Esophagus (tissue), 2 donors: ENCODE measurements at regions not wholly inside any gene's neighbourhood (a gene's known extent, or its start where the extent isn't known, plus 50 kb on each side); places are given as distances from the start of the nearest gene placed in this dataset.
"Not testable (repeated sequence)": the region's sequence is repeated elsewhere in the genome, so short reads cannot be mapped to it uniquely, and the experiment has no call there.

ENCODE experiments used
- H3K27ac ChIP-seq, 2 donors: one replicate each; pipeline ENCODE4 v1.5.1; 2013; ENCODE audit warnings: low read depth in 2 of 2, mild to moderate bottlenecking in 2 of 2, inconsistent platforms in 1 of 2, low read length in 1 of 2, moderate library complexity in 1 of 2
- H3K27me3 ChIP-seq, 2 donors: one replicate each; pipeline ENCODE4 v1.6.1; 2013; ENCODE audit warnings: low read length in 2 of 2, control low read depth in 1 of 2, mild to moderate bottlenecking in 1 of 2; ENCODE audit not compliant: insufficient read depth in 2 of 2, control insufficient read depth in 1 of 2
- H3K36me3 ChIP-seq, 2 donors: one replicate each; pipeline ENCODE4 v1.6.1; 2013; ENCODE audit warnings: low read length in 1 of 2; ENCODE audit not compliant: control insufficient read depth in 2 of 2, insufficient read depth in 2 of 2
- H3K4me1 ChIP-seq, 2 donors: one replicate each; pipeline ENCODE4 v1.6.1; 2013; ENCODE audit warnings: low read length in 1 of 2; ENCODE audit not compliant: control insufficient read depth in 2 of 2, insufficient read depth in 2 of 2
- H3K4me3 ChIP-seq, 2 donors: one replicate each; pipeline ENCODE4 v1.5.1; 2013; ENCODE audit warnings: low read length in 2 of 2, mild to moderate bottlenecking in 2 of 2, low read depth in 1 of 2, moderate library complexity in 1 of 2
- H3K9me3 ChIP-seq, 2 donors: one replicate each; pipeline ENCODE4 v1.6.1; 2013; ENCODE audit warnings: mild to moderate bottlenecking in 2 of 2, low read depth in 1 of 2, low read length in 1 of 2, moderate library complexity in 1 of 2; ENCODE audit not compliant: control insufficient read depth in 2 of 2, insufficient read depth in 1 of 2
- WGBS, 2 donors: extraction: QIAGEN DNeasy Blood & Tissue Kit; methylation state at CpG; one replicate each; pipeline ENCODE4 v1.1.7; 2013; 5-methylcytosine and 5-hydroxymethylcytosine counted together
- donor health status: healthy with polysubstance abuse.
- donor health status: Bipolar disorder and iron deficiency.

- WGBS, 2 donors: 67 to 72% methylated on average over 1 of the region's 1 CpG
These were observed 548.2 kb downstream of the TBC1D22A start for GRCh38 chr22:47310601-47311000.

GRCh38 chr22:47309946-47310345 is 547.5 kb downstream of the TBC1D22A start:
- H3K4me1 ChIP-seq: peaks cover 0 to 2% of the 10 kb centered on the region in 2 donors
- no peak overlapping the region for H3K4me3 ChIP-seq
- H3K36me3 ChIP-seq: no peaks in the 10 kb centered on the region
- no peaks in the 10 kb centered on the region for H3K27me3 ChIP-seq
- 87 to 91% methylated on average over 4 of the region's 4 CpGs for WGBS, 2 donors
- H3K9me3 ChIP-seq: no peaks in the 10 kb centered on the region
- no peak overlapping the region for H3K27ac ChIP-seq

More at GRCh38 chr22:47310601-47311000, 548.2 kb downstream of the TBC1D22A start:
- H3K36me3 ChIP-seq: no peaks in the 10 kb centered on the region
- H3K4me1 ChIP-seq: peaks cover 0 to 2% of the 10 kb centered on the region in 2 donors
- no peak overlapping the region for H3K27ac ChIP-seq
- no peaks in the 10 kb centered on the region for H3K9me3 ChIP-seq
- no peaks in the 10 kb centered on the region for H3K27me3 ChIP-seq
- H3K4me3 ChIP-seq: no peak overlapping the region

GRCh38 chr22:47309476-47309875 is 547.0 kb downstream of the TBC1D22A start:
- H3K4me3 ChIP-seq: no peak overlapping the region
- no peaks in the 10 kb centered on the region for H3K9me3 ChIP-seq
- H3K27me3 ChIP-seq: no peaks in the 10 kb centered on the region
- H3K27ac ChIP-seq: no peak overlapping the region
- H3K36me3 ChIP-seq: no peaks in the 10 kb centered on the region
- H3K4me1 ChIP-seq: peaks cover 0 to 2% of the 10 kb centered on the region in 2 donors
- WGBS, 2 donors: 62% methylated on average over 6 of the region's 6 CpGs

GRCh38 chr22:47308886-47309285 is 546.4 kb downstream of the TBC1D22A start:
- no peak overlapping the region for H3K4me3 ChIP-seq
- H3K4me1 ChIP-seq: peaks cover 0 to 2% of the 10 kb centered on the region in 2 donors
- no peaks in the 10 kb centered on the region for H3K9me3 ChIP-seq
- H3K27ac ChIP-seq: no peak overlapping the region
- WGBS, 2 donors: 72 to 75% methylated on average over 2 of the region's 2 CpGs
- no peaks in the 10 kb centered on the region for H3K27me3 ChIP-seq
- no peaks in the 10 kb centered on the region for H3K36me3 ChIP-seq

DNA sequence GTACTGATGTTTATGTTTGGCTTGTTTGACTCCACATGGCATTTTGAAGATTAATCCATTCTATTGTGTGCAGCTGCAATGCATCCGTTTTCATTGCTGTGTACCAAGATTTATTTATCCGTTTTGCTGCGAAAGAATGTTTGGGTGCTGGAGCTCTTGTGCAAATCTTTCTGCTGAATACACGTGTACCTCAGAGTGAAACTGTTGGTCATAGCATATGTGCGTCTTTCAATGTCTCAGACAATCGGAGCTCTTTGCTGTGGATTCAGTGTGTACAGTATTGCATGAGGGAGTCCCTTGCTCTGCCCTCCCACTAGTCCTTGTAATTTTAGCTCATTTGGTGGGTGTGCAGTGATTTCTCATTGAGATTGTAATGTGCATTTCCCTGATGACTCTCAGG is 545.4 kb downstream of the TBC1D22A start:
- no peaks in the 10 kb centered on the region for H3K9me3 ChIP-seq
- no peaks in the 10 kb centered on the region for H3K27me3 ChIP-seq
- H3K4me1 ChIP-seq: peaks cover 0 to 2% of the 10 kb centered on the region in 2 donors
- 61 to 66% methylated on average over 6 of the region's 6 CpGs for WGBS, 2 donors
- H3K36me3 ChIP-seq: no peaks in the 10 kb centered on the region
- no peak overlapping the region for H3K4me3 ChIP-seq
- H3K27ac ChIP-seq: no peak overlapping the region

GRCh38 chr22:47307326-47307725 is 544.9 kb downstream of the TBC1D22A start:
- Histone ChIP-seq H3K27ac (no peak overlapping the region), H3K27me3 (no peaks in the 10 kb centered on the region), H3K9me3 (no peaks in the 10 kb centered on the region), H3K4me1 (peaks cover 0 to 2% of the 10 kb centered on the region in 2 donors), H3K4me3 (no peak overlapping the region), H3K36me3 (no peaks in the 10 kb centered on the region)
- WGBS, 2 donors: 65 to 77% methylated on average over 5 of the region's 5 CpGs

GRCh38 chr22:47304854-47305253 is 542.4 kb downstream of the TBC1D22A start:
- WGBS, 2 donors: 86 to 95% methylated on average over 6 of the region's 6 CpGs
- no peaks in the 10 kb centered on the region for H3K9me3 ChIP-seq
- no peak overlapping the region for H3K4me3 ChIP-seq
- H3K27ac ChIP-seq: no peak overlapping the region
- peaks cover 0 to 2% of the 10 kb centered on the region in 2 donors for H3K4me1 ChIP-seq
- no peaks in the 10 kb centered on the region for H3K36me3 ChIP-seq
- no peaks in the 10 kb centered on the region for H3K27me3 ChIP-seq

DNA sequence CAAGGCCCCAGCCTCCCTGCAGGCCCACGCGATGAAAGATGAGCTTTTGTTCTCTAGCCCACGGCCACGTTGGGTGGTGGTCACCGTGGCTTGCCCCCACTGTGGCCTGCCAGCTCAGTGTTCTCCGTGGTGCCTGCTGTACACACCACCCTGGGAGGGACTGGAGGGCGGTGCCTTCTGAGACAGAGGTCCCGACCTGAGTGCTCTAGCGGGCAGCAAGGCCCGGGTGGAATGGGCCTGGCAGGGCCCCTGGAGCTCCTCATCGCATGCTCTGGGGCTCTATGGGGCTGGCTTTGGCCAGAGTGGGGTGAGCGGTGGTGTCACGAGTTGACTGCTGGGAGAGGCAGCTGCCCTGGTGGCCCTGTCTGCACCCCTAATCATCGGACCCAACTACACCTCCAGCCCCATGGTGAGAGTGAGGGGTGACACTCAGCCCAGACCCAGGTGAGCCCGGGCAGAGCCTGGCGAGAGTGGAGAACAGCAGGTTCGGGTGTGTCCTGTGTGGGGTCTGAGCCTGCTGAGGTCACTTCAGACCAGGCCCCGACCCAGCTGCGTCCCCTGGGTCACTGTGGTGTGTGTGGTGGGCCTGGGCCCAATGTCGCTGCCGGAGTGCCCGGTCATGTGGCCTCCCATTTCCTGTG is 541.9 kb downstream of the TBC1D22A start:
- 88 to 90% methylated on average over 22 of the region's 22 CpGs for WGBS, 2 donors
- no peak overlapping the region for H3K27ac ChIP-seq
- no peaks in the 10 kb centered on the region for H3K9me3 ChIP-seq
- no peaks in the 10 kb centered on the region for H3K36me3 ChIP-seq
- H3K4me3 ChIP-seq: no peak overlapping the region
- peaks cover 0 to 2% of the 10 kb centered on the region in 2 donors for H3K4me1 ChIP-seq
- no peaks in the 10 kb centered on the region for H3K27me3 ChIP-seq

- WGBS, 2 donors: 80 to 83% methylated on average over 14 of the region's 14 CpGs
These were observed 540.9 kb downstream of the TBC1D22A start for GRCh38 chr22:47303161-47303890.

GRCh38 chr22:47302587-47302986 is 540.1 kb downstream of the TBC1D22A start:
- not testable (repeated sequence) for H3K27ac ChIP-seq, H3K9me3 ChIP-seq, H3K4me1 ChIP-seq, H3K27me3 ChIP-seq, H3K4me3 ChIP-seq, H3K36me3 ChIP-seq
- 90 to 99% methylated on average over 1 of the region's 1 CpG for WGBS, 2 donors

More at GRCh38 chr22:47303161-47303890, 540.9 kb downstream of the TBC1D22A start:
- H3K27me3 ChIP-seq: no peaks in the 10 kb centered on the region
- H3K9me3 ChIP-seq: no peaks in the 10 kb centered on the region
- no peak overlapping the region for H3K4me3 ChIP-seq
- no peaks in the 10 kb centered on the region for H3K36me3 ChIP-seq
- H3K4me1 ChIP-seq: no peaks in the 10 kb centered on the region
- H3K27ac ChIP-seq: no peak overlapping the region
